ENCODE measurements at regions not wholly inside any gene's neighbourhood (a gene's known extent, or its start where the extent isn't known, plus 50 kb on each side); places are given as distances from the start of the nearest gene placed in this dataset.

- TF ChIP-seq, protein P1, sequence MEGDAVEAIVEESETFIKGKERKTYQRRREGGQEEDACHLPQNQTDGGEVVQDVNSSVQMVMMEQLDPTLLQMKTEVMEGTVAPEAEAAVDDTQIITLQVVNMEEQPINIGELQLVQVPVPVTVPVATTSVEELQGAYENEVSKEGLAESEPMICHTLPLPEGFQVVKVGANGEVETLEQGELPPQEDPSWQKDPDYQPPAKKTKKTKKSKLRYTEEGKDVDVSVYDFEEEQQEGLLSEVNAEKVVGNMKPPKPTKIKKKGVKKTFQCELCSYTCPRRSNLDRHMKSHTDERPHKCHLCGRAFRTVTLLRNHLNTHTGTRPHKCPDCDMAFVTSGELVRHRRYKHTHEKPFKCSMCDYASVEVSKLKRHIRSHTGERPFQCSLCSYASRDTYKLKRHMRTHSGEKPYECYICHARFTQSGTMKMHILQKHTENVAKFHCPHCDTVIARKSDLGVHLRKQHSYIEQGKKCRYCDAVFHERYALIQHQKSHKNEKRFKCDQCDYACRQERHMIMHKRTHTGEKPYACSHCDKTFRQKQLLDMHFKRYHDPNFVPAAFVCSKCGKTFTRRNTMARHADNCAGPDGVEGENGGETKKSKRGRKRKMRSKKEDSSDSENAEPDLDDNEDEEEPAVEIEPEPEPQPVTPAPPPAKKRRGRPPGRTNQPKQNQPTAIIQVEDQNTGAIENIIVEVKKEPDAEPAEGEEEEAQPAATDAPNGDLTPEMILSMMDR (IDR thresholded peaks at IDR 0.05), result no peak
- TF ChIP-seq POLR2A (IDR thresholded peaks at IDR 0.05), result no peak
Observed at GRCh38 chr2:109689182-109689930, 75.2 kb downstream of the SOWAHC start.

Data from lower leg skin (tissue), 3 donors.